ENCODE measurements at regions not wholly inside any gene's neighbourhood (a gene's known extent, or its start where the extent isn't known, plus 50 kb on each side); places are given as distances from the start of the nearest gene placed in this dataset.

DNA sequence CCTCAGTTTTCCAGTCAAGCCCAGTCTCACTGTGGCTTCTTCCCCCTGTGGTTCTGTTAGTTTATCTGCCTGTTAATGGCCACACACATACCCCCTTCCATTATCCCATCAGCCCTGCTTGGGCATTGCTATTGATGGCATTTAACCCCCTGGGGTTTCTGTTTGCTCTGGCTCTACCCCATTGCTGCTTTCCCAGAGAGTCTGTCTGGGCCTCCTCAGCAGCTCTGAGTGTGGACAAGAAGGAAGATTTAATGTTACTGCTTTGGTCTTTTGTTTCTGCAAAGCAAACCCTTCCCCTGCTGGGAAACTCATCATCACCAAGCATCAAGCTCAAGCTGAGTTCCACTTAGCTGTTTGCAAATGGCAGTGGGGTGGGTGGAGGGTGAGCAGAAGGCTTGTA lies 162.7 kb downstream of the CCT6B start:
- 0 out of 2 replicates have a peak, but pooled peaks cover 4% of the 10 kb centered on the region for H3K9me3 ChIP-seq
- TF ChIP-seq, protein P1, sequence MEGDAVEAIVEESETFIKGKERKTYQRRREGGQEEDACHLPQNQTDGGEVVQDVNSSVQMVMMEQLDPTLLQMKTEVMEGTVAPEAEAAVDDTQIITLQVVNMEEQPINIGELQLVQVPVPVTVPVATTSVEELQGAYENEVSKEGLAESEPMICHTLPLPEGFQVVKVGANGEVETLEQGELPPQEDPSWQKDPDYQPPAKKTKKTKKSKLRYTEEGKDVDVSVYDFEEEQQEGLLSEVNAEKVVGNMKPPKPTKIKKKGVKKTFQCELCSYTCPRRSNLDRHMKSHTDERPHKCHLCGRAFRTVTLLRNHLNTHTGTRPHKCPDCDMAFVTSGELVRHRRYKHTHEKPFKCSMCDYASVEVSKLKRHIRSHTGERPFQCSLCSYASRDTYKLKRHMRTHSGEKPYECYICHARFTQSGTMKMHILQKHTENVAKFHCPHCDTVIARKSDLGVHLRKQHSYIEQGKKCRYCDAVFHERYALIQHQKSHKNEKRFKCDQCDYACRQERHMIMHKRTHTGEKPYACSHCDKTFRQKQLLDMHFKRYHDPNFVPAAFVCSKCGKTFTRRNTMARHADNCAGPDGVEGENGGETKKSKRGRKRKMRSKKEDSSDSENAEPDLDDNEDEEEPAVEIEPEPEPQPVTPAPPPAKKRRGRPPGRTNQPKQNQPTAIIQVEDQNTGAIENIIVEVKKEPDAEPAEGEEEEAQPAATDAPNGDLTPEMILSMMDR (IDR thresholded peaks at IDR 0.05; ENCODE audit: low read depth, low read length), result no peak
- no peak overlapping the region for H3K4me3 ChIP-seq (ENCODE audit: low read depth, low read length)
- no peaks in the 10 kb centered on the region for H3K36me3 ChIP-seq
- no peak for DNase-seq
- no peaks in the 10 kb centered on the region for H3K27me3 ChIP-seq
- no peaks in the 10 kb centered on the region; the same call in none of the 2 replicates for H3K4me1 ChIP-seq

DNA sequence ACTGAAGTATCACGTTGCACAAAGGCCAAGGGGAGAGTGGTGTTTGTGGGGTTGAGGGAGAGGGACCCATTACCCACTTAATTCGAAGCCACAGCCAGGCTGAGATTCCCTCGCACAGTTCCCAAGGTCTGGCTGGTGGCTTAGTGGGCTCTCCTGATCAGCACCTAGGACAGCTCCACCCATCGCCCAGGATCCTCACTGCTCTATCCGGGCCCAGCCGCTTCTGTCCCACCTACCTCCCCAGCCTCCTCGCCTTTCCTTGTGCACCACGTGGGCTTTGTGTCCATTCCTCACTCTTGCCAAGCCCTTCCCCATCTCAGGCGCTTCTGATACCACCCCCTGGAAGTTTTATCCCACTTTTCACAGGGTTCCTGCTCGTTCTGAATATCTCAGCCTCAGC lies 163.5 kb downstream of the CCT6B start:
- TF ChIP-seq, protein P1 (IDR thresholded peaks at IDR 0.05; ENCODE audit: low read depth, low read length), result no peak
- Histone ChIP-seq H3K36me3 (no peaks in the 10 kb centered on the region), H3K9me3 (0 out of 2 replicates have a peak, but pooled peaks cover 4% of the 10 kb centered on the region), H3K4me1 (no peaks in the 10 kb centered on the region; the same call in none of the 2 replicates), H3K27me3 (no peaks in the 10 kb centered on the region), H3K4me3 (ENCODE audit: low read depth, low read length) (no peak overlapping the region)
- no peak for DNase-seq

DNA sequence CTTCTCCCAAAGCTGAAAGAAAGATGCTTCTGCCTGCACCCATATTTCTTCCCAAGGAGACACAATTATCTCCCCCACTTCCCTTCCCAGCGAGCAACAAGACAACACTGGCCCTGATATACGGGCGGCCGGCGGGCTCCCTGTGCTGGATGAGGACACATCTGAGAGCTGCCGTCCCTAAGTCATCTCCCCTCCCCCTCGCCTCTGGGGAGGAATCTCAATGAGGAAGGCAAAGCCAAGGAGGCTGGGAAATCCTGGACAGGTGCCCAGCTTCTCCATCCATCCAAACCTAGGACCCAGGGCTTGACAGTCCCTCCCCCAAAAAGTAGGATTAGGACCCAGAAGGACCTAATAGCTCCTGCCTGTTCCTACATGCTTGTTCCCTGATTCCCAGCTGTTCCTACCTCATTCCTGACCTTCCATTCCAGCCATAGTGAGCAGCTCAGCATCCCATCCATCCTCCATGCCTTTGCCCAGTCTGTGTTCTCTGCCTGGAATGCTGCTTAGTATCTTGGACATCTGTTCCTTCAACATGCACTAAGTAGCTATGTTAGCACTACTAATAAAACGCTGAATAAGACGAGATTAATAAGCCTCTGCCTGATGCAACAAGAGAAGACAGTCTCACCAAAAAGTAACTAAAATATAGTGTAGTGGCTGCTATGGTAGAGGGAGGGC lies 167.9 kb downstream of the CCT6B start:
- no peak for DNase-seq
- TF ChIP-seq, protein P1 (IDR thresholded peaks at IDR 0.05; ENCODE audit: low read depth, low read length), result no peak
- Histone ChIP-seq H3K27me3 (no peaks in the 10 kb centered on the region), H3K4me1 (no peaks in the 10 kb centered on the region; the same call in 1 of the 2 replicates), H3K4me3 (ENCODE audit: low read depth, low read length) (no peak overlapping the region), H3K36me3 (no peaks in the 10 kb centered on the region), H3K9me3 (no peaks in the 10 kb centered on the region)

DNA sequence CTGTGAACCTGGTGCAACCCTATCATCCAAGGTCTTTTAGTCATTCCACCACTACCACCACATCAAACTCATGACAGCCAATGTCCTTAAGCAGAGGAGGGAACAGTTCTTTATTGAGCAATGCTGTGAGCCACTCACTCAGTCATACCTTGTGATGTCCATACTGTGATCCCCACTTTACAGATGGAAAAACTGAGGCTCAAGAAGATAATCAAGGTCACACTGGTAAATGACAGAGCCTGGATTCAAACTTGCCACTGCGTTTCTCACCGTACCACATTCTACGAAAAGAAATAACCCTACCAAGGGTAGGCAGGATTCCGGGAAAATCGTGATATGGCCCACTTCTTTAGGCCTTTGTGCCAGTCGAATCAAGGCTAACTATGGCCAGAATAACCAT lies 172.6 kb downstream of the CCT6B start:
- TF ChIP-seq, protein P1 (IDR thresholded peaks at IDR 0.05; ENCODE audit: low read depth, low read length), result no peak
- Histone ChIP-seq H3K4me3 (ENCODE audit: low read depth, low read length) (no peak overlapping the region), H3K9me3 (no peaks in the 10 kb centered on the region), H3K27me3 (no peaks in the 10 kb centered on the region), H3K36me3 (no peaks in the 10 kb centered on the region), H3K4me1 (peaks cover 7% of the 10 kb centered on the region)
- no peak for DNase-seq

DNA sequence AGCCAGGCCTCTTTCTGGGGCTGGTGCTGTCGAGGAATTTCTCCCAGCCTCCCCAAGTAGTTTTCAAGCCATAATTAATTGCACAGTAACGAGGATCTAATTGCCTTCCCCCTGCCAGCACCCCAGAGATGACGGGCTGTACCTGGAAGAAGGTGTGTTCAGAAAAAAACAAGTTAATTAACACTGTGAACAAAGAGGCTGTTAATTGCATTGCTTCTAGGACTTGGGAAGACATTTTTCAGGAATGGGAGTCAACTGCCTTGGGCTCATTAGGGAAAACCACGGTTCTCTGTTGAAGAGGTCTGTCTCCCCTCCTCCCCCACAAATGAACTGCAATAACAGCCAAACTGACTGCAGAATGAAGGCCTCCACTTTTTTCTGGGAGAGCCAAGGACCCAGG lies 176.7 kb downstream of the CCT6B start:
- Histone ChIP-seq H3K4me1 (peaks cover 12% of the 10 kb centered on the region), H3K27me3 (no peaks in the 10 kb centered on the region), H3K4me3 (ENCODE audit: low read depth, low read length) (no peak overlapping the region), H3K36me3 (no peaks in the 10 kb centered on the region), H3K9me3 (peaks cover 4% of the 10 kb centered on the region; the same call in 1 of the 2 replicates)
- TF ChIP-seq, protein P1 (IDR thresholded peaks at IDR 0.05; ENCODE audit: low read depth, low read length), result no peak
- DNase-seq, result no peak

DNA sequence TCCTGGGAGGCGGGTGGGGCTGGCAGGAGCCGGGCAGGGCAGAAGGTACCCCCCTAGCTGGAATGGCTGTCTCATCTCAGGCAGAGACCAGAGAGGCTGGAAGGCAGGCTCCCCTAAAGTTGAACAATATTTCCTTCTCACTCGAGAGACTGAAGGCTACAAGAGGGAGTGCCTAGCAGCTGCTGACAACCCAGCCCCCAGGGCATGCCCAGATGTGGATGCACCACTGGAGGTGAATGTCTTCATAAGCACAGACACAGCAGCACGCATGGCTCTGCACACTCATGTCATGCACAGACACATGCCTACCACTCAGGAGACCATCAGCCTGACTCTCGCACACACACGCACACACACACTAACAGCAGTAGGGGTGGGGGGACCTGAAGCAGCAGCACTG lies 179.0 kb downstream of the CCT6B start:
- H3K9me3 ChIP-seq, result peaks cover 4% of the 10 kb centered on the region; the same call in 1 of the 2 replicates
- peaks cover 12% of the 10 kb centered on the region for H3K4me1 ChIP-seq
- no peaks in the 10 kb centered on the region for H3K36me3 ChIP-seq
- TF ChIP-seq, protein P1 (IDR thresholded peaks at IDR 0.05; ENCODE audit: low read depth, low read length), result no peak
- no peaks in the 10 kb centered on the region for H3K27me3 ChIP-seq
- peak; percentile 68 for DNase-seq
- no peak overlapping the region for H3K4me3 ChIP-seq (ENCODE audit: low read depth, low read length)
